ENCODE measurements at regions not wholly inside any gene's neighbourhood (a gene's known extent, or its start where the extent isn't known, plus 50 kb on each side); places are given as distances from the start of the nearest gene placed in this dataset.

GRCh38 chr2:200172944-200173581, 133.4 kb upstream of the SPATS2L start:
- no peak overlapping the region for H3K4me3 ChIP-seq (ENCODE audit: low read depth, low read length)
- TF ChIP-seq, protein P1, sequence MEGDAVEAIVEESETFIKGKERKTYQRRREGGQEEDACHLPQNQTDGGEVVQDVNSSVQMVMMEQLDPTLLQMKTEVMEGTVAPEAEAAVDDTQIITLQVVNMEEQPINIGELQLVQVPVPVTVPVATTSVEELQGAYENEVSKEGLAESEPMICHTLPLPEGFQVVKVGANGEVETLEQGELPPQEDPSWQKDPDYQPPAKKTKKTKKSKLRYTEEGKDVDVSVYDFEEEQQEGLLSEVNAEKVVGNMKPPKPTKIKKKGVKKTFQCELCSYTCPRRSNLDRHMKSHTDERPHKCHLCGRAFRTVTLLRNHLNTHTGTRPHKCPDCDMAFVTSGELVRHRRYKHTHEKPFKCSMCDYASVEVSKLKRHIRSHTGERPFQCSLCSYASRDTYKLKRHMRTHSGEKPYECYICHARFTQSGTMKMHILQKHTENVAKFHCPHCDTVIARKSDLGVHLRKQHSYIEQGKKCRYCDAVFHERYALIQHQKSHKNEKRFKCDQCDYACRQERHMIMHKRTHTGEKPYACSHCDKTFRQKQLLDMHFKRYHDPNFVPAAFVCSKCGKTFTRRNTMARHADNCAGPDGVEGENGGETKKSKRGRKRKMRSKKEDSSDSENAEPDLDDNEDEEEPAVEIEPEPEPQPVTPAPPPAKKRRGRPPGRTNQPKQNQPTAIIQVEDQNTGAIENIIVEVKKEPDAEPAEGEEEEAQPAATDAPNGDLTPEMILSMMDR (IDR thresholded peaks at IDR 0.05; ENCODE audit: low read depth, low read length): no peak

DNA sequence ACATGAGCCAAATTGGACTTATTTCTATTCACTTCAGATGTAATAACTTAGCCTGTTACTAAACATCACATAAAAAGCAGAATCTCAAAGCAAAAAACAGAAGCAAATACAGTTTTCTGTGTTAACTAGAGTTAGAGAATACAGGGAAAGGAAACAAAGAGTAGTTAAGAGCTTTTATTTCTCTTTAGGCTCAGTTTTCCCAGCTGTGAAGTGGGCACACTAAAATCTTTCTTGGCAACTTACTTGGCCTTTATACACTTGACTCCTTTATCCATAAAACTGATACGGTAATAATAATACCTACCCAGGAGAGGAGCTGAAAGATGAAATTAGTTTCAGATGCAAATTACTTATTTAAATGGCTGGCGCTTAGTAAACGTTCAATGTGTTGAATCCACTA, 132.8 kb upstream of the SPATS2L start:
- TF ChIP-seq, protein P1 (IDR thresholded peaks at IDR 0.05; ENCODE audit: low read depth, low read length): no peak
- H3K4me3 ChIP-seq (ENCODE audit: low read depth, low read length): no peak overlapping the region

GRCh38 chr2:200174433-200175216, 131.9 kb upstream of the SPATS2L start:
- TF ChIP-seq, protein P1 (IDR thresholded peaks at IDR 0.05; ENCODE audit: low read depth, low read length): no peak
- H3K4me3 ChIP-seq (ENCODE audit: low read depth, low read length): no peak overlapping the region

- no peak overlapping the region for H3K4me3 ChIP-seq (ENCODE audit: low read depth, low read length)
- TF ChIP-seq, protein P1 (IDR thresholded peaks at IDR 0.05; ENCODE audit: low read depth, low read length): no peak
Measured at GRCh38 chr2:200177971-200178911, 128.3 kb upstream of the SPATS2L start.

DNA sequence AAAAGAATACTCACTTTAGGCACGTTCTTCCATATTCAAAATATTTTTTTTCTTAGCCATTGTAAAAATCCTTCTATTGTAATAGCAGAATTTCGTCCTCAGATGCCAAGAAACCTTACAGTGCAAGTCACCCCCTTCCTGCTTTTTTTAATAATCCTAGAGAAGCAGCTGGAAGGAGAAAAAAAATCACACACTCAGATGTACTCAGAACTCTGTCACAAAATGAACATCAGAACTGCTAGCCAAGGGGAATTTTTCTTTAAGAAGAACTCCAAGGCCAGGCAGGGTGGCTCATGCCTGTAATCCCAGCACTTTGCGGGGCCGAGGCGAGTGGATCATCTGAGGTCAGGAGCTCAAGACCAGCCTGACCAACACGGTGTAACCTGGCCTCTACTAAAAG, 127.3 kb upstream of the SPATS2L start:
- H3K4me3 ChIP-seq (ENCODE audit: low read depth, low read length): no peak overlapping the region
- TF ChIP-seq, protein P1 (IDR thresholded peaks at IDR 0.05; ENCODE audit: low read depth, low read length): no peak

DNA sequence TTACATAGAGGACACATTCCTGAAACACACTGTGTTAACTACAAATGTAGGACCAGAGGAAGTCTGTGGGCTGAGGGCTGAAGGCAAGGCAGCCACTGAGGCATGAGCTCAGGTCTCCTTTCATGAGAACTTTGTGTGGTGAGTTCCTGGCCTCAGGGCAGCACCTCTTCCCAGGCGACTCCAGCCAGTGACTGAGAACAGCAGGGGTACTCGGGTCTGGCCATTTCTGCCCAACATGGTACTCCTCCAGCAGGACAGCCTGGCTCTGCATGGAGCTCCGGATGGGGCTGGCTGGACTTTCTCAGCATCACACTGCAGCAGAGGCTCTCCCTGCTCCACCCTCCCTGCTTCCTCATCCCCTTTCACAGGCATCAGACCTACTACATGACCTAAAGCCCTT, 125.5 kb upstream of the SPATS2L start:
- no peak overlapping the region for H3K4me3 ChIP-seq (ENCODE audit: low read depth, low read length)
- TF ChIP-seq, protein P1 (IDR thresholded peaks at IDR 0.05; ENCODE audit: low read depth, low read length): no peak
